HL-60 (cell line): ENCODE measurements at regions not wholly inside any gene's neighbourhood (a gene's known extent, or its start where the extent isn't known, plus 50 kb on each side); places are given as distances from the start of the nearest gene placed in this dataset.

Experiments
- GABPA ChIP-seq: IDR thresholded peaks from 2 replicates; pipeline ENCODE4 v1.6.1; 2012; ENCODE audit warnings: low read depth
- POLR2AphosphoS5 ChIP-seq: IDR thresholded peaks from 2 replicates; pipeline ENCODE4 v1.6.1; 2012; ENCODE audit warnings: low read depth
- TF ChIP-seq, protein P1 (sequence below): IDR thresholded peaks from one replicate; pipeline ENCODE4 v1.5.1; 2011; ENCODE audit warnings: low read length, control low read depth, inconsistent platforms; ENCODE audit not compliant: insufficient read depth
- TF ChIP-seq, protein P2 (sequence below): IDR thresholded peaks from 2 replicates; pipeline ENCODE4 v1.6.1; 2012; ENCODE audit warnings: low read depth; ENCODE audit not compliant: insufficient replicate concordance

DNA sequence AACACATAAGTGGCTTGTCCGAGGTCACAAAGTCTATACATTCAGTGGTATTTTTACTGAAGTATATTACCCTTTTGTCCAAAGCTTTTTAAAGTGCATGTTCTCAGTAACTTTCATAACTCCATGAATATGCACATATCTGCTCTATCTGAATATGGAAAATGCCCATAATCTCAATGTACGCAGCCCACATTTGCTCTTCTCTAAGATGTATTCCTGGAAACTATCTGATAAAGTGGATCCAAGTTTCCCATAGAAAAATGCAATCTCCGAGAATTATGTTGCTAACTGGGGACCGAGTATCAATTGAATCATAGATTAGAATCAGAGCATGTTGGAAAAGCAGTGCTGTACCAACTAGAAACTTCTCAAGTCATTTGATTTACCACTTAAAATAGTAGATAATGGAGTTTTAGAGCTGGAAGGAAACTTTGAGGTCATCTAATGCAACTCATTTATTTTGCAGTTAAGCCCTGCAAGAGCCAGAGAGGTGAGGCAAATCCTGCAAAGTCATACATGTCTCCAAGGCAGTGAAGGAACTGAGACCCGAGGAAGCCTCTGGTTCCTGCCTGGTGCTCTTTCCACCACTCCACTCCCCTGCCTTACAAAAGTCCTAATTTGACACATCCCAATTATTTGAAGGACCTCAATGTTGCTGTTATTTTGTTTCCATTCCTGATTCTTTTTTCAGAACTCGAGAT, 69.4 kb downstream of the CYCS start:
- TF ChIP-seq, protein P1, sequence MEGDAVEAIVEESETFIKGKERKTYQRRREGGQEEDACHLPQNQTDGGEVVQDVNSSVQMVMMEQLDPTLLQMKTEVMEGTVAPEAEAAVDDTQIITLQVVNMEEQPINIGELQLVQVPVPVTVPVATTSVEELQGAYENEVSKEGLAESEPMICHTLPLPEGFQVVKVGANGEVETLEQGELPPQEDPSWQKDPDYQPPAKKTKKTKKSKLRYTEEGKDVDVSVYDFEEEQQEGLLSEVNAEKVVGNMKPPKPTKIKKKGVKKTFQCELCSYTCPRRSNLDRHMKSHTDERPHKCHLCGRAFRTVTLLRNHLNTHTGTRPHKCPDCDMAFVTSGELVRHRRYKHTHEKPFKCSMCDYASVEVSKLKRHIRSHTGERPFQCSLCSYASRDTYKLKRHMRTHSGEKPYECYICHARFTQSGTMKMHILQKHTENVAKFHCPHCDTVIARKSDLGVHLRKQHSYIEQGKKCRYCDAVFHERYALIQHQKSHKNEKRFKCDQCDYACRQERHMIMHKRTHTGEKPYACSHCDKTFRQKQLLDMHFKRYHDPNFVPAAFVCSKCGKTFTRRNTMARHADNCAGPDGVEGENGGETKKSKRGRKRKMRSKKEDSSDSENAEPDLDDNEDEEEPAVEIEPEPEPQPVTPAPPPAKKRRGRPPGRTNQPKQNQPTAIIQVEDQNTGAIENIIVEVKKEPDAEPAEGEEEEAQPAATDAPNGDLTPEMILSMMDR = no peak
- TF ChIP-seq, protein P2, sequence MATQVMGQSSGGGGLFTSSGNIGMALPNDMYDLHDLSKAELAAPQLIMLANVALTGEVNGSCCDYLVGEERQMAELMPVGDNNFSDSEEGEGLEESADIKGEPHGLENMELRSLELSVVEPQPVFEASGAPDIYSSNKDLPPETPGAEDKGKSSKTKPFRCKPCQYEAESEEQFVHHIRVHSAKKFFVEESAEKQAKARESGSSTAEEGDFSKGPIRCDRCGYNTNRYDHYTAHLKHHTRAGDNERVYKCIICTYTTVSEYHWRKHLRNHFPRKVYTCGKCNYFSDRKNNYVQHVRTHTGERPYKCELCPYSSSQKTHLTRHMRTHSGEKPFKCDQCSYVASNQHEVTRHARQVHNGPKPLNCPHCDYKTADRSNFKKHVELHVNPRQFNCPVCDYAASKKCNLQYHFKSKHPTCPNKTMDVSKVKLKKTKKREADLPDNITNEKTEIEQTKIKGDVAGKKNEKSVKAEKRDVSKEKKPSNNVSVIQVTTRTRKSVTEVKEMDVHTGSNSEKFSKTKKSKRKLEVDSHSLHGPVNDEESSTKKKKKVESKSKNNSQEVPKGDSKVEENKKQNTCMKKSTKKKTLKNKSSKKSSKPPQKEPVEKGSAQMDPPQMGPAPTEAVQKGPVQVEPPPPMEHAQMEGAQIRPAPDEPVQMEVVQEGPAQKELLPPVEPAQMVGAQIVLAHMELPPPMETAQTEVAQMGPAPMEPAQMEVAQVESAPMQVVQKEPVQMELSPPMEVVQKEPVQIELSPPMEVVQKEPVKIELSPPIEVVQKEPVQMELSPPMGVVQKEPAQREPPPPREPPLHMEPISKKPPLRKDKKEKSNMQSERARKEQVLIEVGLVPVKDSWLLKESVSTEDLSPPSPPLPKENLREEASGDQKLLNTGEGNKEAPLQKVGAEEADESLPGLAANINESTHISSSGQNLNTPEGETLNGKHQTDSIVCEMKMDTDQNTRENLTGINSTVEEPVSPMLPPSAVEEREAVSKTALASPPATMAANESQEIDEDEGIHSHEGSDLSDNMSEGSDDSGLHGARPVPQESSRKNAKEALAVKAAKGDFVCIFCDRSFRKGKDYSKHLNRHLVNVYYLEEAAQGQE = no peak
- TF ChIP-seq POLR2AphosphoS5 (no peak), GABPA (no peak)
